Left hindlimb (tissue), 1 donor: ENCODE measurements at regions not wholly inside any gene's neighbourhood (a gene's known extent, or its start where the extent isn't known, plus 50 kb on each side); places are given as distances from the start of the nearest gene placed in this dataset.
"Not testable (repeated sequence)": the region's sequence is repeated elsewhere in the genome, so short reads cannot be mapped to it uniquely, and the experiment has no call there.

ENCODE experiments used
- DNase-seq: peaks from one replicate; pipeline ENCODE4 v3.0.0-alpha.2; 2018

DNA sequence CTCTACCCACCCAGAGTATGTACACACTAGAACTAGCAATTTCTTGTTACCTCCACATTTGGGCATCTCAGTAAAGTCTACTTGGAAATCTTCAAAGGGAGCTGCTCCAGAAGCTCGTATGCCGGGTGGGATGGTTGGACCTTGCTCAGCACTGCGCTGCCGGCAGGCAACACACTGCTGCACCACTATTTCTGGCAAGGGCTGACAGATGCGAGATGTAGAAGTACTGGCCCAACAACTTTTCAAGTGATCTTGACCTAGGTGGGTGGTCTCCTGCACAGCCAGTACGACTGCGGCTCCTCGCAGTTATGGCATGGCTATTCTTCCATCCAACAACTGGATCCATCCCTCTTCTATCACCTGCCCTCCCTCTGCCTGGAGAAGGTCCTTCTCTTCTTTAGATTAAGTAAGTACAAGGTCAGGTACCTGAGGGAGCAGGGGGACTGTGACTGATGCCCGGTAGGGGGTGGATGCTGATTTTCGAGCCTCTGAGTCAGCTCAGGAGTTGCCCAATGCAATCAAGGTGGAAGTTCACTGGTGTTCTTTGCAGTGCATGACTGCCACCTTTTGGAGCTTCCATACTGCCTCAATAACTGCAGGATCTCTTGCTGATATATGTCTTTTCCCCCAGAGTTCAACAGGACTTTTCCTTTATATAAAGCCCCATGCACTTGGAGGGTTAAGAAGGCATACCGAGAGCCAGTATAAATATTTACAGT is 100.4 kb upstream of the SLC1A4 start:
- no peak for DNase-seq

DNA sequence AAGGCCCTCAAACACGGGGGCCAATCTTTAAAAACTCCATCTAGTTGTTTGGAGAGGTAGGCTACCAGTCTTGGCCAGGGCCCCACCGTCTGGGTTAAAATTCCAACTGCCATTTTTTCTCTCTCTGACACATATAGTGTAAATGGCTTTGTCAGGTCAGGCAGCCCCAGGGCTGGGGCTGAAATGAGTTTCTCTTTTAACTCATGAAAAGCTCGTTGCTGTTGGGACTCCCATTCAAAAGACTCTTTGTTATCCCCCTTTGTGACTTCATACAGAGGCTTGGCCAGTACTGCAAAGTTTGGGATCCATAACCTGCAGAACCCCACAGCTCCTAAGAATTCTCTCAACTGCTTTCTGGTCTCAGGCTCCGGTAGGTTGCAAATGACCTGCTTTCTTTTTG is 99.4 kb upstream of the SLC1A4 start:
- no peak for DNase-seq

GRCh38 chr2:64896572-64896971 is 92.6 kb upstream of the SLC1A4 start:
- DNase-seq: not testable (repeated sequence)

- DNase-seq: no peak
Measured at GRCh38 chr2:64899081-64899865, 89.9 kb upstream of the SLC1A4 start.

DNA sequence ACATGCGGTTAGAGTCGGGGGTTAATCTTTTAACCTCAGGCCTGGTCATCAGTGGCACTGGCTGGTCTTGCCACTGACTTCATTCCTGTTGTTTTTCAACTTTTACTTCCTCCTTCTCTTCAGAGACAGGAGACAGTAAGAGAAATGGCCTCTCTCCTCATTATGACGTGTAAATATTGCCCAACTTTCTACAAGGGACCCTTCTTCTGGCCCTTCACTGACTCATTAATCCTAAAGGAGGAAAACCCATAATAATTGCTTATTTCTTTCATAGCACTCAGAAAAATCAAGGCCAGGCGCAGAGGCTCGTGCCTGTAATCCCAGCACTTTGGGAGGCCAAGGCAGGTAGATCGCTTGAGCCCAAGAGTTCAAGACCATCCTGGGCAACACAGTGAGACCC is 89.3 kb upstream of the SLC1A4 start:
- not testable (repeated sequence) for DNase-seq

DNA sequence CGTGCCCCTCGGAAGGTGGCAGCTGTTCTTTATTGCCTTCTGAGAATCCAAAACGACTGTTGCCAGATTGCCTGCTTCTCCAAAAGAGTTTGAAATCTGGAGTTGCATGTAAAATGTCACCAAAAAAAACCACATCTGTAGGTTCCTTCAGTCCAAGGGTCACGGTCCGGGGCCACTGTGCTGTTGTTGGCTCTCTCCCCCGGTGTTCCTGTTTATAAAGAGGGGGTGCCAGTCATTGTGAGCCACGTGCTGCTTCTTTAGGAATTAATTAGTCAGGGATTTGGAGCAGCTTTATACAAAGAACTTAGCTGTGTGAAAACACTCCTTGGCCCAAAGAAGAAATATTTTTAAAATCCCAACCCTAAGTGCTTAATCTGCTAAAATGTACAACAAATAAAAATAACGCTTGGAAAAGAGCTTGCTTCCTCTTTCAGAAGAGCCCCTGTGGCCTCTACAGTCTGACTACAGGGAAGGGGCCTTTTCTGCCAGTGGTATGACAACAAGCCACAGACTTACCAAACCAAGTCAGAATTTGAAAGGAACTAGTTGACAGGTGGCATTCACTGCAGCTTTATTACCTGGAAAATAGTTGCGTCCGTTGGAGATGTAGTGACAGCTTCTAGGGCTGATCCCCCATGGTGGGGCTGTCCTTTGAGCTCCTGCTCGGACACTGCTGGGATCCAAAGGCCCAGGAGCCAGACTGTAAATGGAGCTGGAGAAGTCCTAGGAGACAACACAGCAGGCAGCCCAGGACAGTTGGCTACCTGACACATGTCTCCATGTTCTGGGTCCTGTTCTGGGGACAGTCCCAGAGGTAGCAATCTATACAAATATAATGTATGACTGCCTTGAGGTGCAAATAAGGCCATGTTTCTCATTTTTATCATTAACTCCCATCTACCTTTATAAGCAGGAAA is 84.5 kb upstream of the SLC1A4 start:
- no peak for DNase-seq

- DNase-seq: no peak
Measured at GRCh38 chr2:64905338-64906024, 83.7 kb upstream of the SLC1A4 start.

GRCh38 chr2:64906853-64907536 is 82.2 kb upstream of the SLC1A4 start:
- no peak for DNase-seq

- no peak for DNase-seq
Measured at GRCh38 chr2:64908406-64908805, 80.8 kb upstream of the SLC1A4 start.

DNA sequence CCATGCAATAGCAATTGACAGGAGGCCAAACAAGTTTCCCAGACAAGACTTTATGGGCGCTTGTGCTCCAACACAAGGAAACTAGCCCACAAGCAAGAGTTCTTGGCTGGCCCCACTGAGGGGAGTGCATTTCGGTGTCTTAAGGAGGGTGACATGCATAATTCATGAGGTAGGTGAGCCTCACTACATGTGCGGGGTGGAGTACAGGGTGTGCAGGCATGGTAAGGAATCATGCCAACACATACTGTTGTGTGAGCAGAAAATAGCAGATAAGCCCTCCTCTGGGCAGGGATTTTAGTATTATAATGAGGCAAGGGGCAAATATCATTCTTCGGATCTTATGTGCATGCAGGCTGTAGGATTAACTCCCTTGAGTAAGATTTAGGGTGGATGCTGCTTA is 78.7 kb upstream of the SLC1A4 start:
- no peak for DNase-seq

DNA sequence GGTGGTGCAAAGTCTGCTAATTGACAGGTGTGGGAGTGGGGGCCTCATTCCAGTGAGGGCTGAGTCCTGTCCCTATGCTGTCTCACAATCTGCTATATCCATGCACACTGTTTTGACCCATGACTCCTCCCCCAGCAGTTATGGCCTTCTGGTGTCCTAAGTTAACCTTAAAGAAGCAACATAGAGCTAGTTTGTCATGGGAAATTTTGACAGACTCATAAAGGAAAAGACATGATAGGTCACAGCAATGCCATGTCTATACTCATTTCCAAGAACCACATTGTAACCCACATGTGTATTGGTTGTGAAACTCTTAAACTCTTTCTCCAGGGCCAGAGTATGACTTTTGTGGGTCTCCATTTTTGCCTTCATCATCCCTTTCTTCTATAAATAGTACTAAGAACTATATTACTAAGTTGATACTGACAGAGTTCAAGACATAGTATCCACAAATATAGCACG is 78.2 kb upstream of the SLC1A4 start:
- DNase-seq: no peak

GRCh38 chr2:64913357-64913869 is 75.8 kb upstream of the SLC1A4 start:
- no peak for DNase-seq

GRCh38 chr2:64914247-64914646 is 75.0 kb upstream of the SLC1A4 start:
- DNase-seq: no peak

DNA sequence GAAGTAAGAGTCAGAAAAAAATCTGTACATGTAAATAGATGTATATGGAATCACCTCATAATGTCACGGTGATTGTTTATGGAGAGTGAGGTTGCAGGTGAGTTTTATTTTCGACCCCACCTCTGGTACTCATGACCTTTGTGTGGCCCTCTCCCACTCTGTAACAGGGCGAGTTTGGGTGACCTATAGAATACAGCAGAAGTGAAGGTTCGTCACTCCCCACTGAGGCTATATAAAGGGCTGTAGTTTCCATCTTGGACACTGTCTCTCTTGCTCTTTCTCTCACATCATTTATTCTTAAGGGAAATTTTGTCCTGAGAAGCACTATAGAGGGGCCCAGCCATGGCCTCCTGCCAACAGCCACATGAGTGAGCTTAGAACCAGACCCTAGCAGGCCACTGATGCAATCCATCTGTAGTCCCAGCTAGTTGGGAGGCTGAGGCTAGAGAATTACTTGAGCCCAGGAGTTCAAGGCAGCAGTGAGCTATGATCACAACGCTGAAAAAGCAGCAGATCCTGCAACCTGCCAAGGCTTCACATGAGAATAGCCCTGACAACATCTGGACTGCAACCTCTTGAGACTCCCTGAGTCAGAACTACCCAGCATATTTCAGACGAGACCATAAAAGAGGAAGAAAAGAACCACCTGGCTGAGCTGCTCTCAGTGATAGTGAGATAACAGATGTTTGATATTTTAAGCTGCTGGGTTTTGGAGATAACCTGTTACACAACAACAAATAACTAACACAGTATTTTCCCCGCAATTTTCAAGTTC is 74.3 kb upstream of the SLC1A4 start:
- DNase-seq: no peak

GRCh38 chr2:64915510-64915900 is 73.7 kb upstream of the SLC1A4 start:
- no peak for DNase-seq

DNA sequence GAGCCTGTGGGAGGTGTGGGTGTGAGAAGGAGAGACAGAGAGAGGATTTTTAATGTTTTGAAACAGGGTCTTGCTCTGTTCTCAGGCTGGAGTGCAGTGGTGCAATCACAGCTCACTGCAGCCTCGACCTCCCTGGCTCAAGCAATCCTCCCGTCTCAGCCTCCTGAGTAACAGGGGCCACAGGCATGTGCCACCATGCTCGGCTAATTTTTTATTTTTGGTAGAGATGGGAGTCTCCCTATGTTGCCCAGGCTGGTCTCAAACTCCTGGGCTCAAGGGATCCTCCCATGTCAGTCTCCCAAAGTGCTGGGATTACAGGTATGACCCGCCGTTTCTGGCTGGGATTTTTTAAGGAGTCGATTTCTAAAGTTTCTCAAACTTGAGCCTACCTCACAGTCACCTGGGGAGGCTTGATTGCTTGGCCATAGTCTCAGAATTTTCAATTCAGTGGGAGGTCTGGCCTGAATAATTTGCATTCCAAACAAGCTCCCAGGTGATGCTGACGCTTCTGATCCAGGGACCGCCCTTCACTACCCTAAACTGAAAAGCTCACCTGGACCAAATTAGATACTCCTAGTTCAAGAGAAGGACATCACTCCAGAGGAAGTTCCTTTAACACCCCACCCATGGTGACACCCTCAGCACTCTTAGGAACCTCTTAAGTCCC is 70.8 kb upstream of the SLC1A4 start:
- DNase-seq: no peak

DNA sequence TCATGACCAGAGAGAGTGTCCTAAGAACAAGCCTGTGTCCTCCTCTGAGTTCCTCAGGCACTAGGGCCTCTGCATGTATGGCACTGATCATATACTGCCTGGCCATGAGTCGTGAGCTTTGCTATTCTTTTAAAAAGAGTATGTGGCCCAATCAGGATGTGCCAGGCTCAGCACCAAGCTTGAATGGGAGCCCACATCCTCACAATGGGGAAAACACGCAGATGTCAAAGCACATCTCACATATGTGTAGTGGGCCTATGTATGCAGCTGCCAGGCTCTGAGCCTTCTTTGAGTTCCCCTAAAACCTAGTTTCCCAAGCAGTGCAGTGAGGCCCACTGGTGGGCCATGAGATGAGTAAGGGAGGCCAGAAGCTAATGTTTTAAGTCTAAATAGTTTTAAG is 69.9 kb upstream of the SLC1A4 start:
- DNase-seq: no peak

- no peak for DNase-seq
Measured at GRCh38 chr2:64922482-64923384, 66.5 kb upstream of the SLC1A4 start.

- no peak for DNase-seq
Measured at GRCh38 chr2:64923385-64923710, 65.9 kb upstream of the SLC1A4 start.
